ENCODE measurements at regions not wholly inside any gene's neighbourhood (a gene's known extent, or its start where the extent isn't known, plus 50 kb on each side); places are given as distances from the start of the nearest gene placed in this dataset.
"Not testable (repeated sequence)": the region's sequence is repeated elsewhere in the genome, so short reads cannot be mapped to it uniquely, and the experiment has no call there.

GRCh38 chr14:84465880-84466279 is 1064.1 kb upstream of the FLRT2 start:
- H3K9me3 ChIP-seq, result no peaks in the 10 kb centered on the region
- H3K36me3 ChIP-seq, result no peaks in the 10 kb centered on the region
- TF ChIP-seq EP300 (IDR thresholded peaks at IDR 0.05), result no peak
- no peak for TF ChIP-seq CTCF (IDR thresholded peaks at IDR 0.05)
- no peak for TF ChIP-seq POLR2AphosphoS5 (IDR thresholded peaks at IDR 0.05)
- no peak for TF ChIP-seq POLR2A (IDR thresholded peaks at IDR 0.05)
- H3K27ac ChIP-seq, result no peak overlapping the region
- intact Hi-C loops (cut with DNase I), result no loop called here
- H3K4me3 ChIP-seq, result no peak overlapping the region
- no peak for DNase-seq
- no peaks in the 10 kb centered on the region for H3K4me1 ChIP-seq
- H3K27me3 ChIP-seq, result no peaks in the 10 kb centered on the region
- 9 to 47% methylated on average over 1 of the region's 1 CpG for WGBS, 2 donors

- Histone ChIP-seq H3K4me3 (no peak overlapping the region), H3K36me3 (no peaks in the 10 kb centered on the region), H3K27me3 (no peaks in the 10 kb centered on the region), H3K4me1 (no peaks in the 10 kb centered on the region), H3K9me3 (no peaks in the 10 kb centered on the region), H3K27ac (no peak overlapping the region)
- intact Hi-C loops (cut with DNase I), result no loop called here
- 68 to 72% methylated on average over 5 of the region's 5 CpGs for WGBS, 2 donors
- no peak for TF ChIP-seq CTCF (IDR thresholded peaks at IDR 0.05)
- no peak for TF ChIP-seq POLR2AphosphoS5 (IDR thresholded peaks at IDR 0.05)
- no peak for TF ChIP-seq EP300 (IDR thresholded peaks at IDR 0.05)
- TF ChIP-seq POLR2A (IDR thresholded peaks at IDR 0.05), result no peak
- no peak for DNase-seq
These were observed 1061.8 kb upstream of the FLRT2 start for GRCh38 chr14:84468153-84468552.

GRCh38 chr14:84477996-84478395 is 1051.9 kb upstream of the FLRT2 start:
- 76 to 81% methylated on average over 2 of the region's 2 CpGs for WGBS, 2 donors
- Histone ChIP-seq H3K4me1 (no peaks in the 10 kb centered on the region), H3K9me3 (no peaks in the 10 kb centered on the region), H3K36me3 (no peaks in the 10 kb centered on the region), H3K27me3 (no peaks in the 10 kb centered on the region), H3K4me3 (no peak overlapping the region), H3K27ac (no peak overlapping the region)
- no peak for TF ChIP-seq POLR2A (IDR thresholded peaks at IDR 0.05)
- no peak for TF ChIP-seq POLR2AphosphoS5 (IDR thresholded peaks at IDR 0.05)
- TF ChIP-seq CTCF (IDR thresholded peaks at IDR 0.05), result no peak
- TF ChIP-seq EP300 (IDR thresholded peaks at IDR 0.05), result no peak
- no peak for DNase-seq
- intact Hi-C loops (cut with DNase I), result no loop called here

- no peaks in the 10 kb centered on the region for H3K9me3 ChIP-seq
- no peak overlapping the region for H3K27ac ChIP-seq
- no peaks in the 10 kb centered on the region for H3K36me3 ChIP-seq
- no peak for DNase-seq
- no peak for TF ChIP-seq POLR2A (IDR thresholded peaks at IDR 0.05)
- TF ChIP-seq CTCF (IDR thresholded peaks at IDR 0.05), result no peak
- TF ChIP-seq EP300 (IDR thresholded peaks at IDR 0.05), result no peak
- no peak for TF ChIP-seq POLR2AphosphoS5 (IDR thresholded peaks at IDR 0.05)
- intact Hi-C loops (cut with DNase I), result no loop called here
- 78 to 84% methylated on average over 5 of the region's 5 CpGs for WGBS, 2 donors
- no peaks in the 10 kb centered on the region for H3K4me1 ChIP-seq
- H3K27me3 ChIP-seq, result no peaks in the 10 kb centered on the region
- no peak overlapping the region for H3K4me3 ChIP-seq
These were observed 1047.5 kb upstream of the FLRT2 start for GRCh38 chr14:84482256-84483071.

- Histone ChIP-seq H3K4me3 (no peak overlapping the region), H3K36me3 (no peaks in the 10 kb centered on the region), H3K27ac (no peak overlapping the region), H3K4me1 (no peaks in the 10 kb centered on the region), H3K9me3 (no peaks in the 10 kb centered on the region), H3K27me3 (no peaks in the 10 kb centered on the region)
- TF ChIP-seq EP300 (IDR thresholded peaks at IDR 0.05) (no peak), POLR2A (IDR thresholded peaks at IDR 0.05) (no peak), CTCF (IDR thresholded peaks at IDR 0.05) (no peak), POLR2AphosphoS5 (IDR thresholded peaks at IDR 0.05) (no peak)
- DNase-seq, result no peak
- intact Hi-C loops (cut with DNase I), result no loop called here
- 34 to 72% methylated on average over 6 of the region's 6 CpGs for WGBS, 2 donors
These were observed 1046.9 kb upstream of the FLRT2 start for GRCh38 chr14:84483072-84483420.

GRCh38 chr14:84484243-84484642 is 1045.7 kb upstream of the FLRT2 start:
- WGBS, 2 donors, result 54 to 77% methylated on average over 4 of the region's 4 CpGs
- H3K36me3 ChIP-seq; H3K4me3 ChIP-seq; intact Hi-C loops (cut with DNase I); H3K27ac ChIP-seq; H3K4me1 ChIP-seq; H3K9me3 ChIP-seq; DNase-seq; H3K27me3 ChIP-seq: not testable (repeated sequence)

All from sigmoid colon (tissue), 6 donors.